SH-SY5Y (cell line): ENCODE measurements at regions not wholly inside any gene's neighbourhood (a gene's known extent, or its start where the extent isn't known, plus 50 kb on each side); places are given as distances from the start of the nearest gene placed in this dataset.

Experiments used
- GATA2 ChIP-seq: IDR thresholded peaks from 2 replicates; pipeline ENCODE4 v1.6.1; 2011; ENCODE audit warnings: mild to moderate bottlenecking, low read depth, low read length
- GATA3 ChIP-seq: IDR thresholded peaks from 2 replicates; pipeline ENCODE4 v1.6.1; 2011; ENCODE audit warnings: low read depth, mild to moderate bottlenecking, low read length, moderate library complexity

DNA sequence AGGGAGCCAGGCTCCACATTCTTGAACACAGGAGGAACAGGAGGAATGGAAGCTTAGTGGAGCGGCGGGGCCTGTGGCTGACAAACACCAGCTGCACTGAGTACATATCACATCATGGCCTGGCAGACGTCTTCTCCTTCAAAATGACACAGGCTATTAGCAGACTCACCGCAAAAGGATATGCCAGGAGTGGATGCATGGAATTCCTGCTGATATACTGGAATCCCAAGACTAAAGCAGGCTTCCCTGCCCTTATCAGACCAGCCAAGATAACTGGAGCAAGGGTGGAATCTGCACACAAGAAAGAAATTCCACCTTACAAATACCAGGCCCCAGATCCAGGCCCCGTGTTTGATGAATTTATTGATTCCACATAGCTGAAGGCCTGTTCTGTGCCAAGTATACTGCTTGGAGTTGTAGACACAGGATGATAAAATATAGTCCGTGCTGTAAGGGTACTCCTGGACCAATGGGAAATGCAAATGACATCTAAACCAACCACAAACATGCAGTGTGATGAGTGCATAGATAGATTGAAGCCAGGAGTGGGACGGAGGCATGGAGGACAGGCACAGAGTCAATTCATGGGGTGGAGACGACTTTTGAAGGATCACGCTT is 480.5 kb upstream of the ZMIZ1 start:
- TF ChIP-seq GATA2 (no peak; the same call in 1 of the 2 replicates), GATA3 (0 out of 2 replicates have a peak, but pooled peaks have one; percentile 6)
